Fibroblast of the aortic adventitia (primary cell): ENCODE measurements at regions not wholly inside any gene's neighbourhood (a gene's known extent, or its start where the extent isn't known, plus 50 kb on each side); places are given as distances from the start of the nearest gene placed in this dataset.
"Not testable (repeated sequence)": the region's sequence is repeated elsewhere in the genome, so short reads cannot be mapped to it uniquely, and the experiment has no call there.

Source experiments
- DNase-seq: peaks from one replicate; pipeline ENCODE4 v3.0.0-alpha.2; 2010; ENCODE audit warnings: low read depth
- H3K4me3 ChIP-seq: 2 replicates; pipeline ENCODE4 v1.5.1; 2011; ENCODE audit warnings: low read depth, mild to moderate bottlenecking, control low read depth, low read length, moderate library complexity
- TF ChIP-seq, protein P1 (sequence below): IDR thresholded peaks from 2 replicates; pipeline ENCODE4 v1.5.1; 2011; ENCODE audit warnings: mild to moderate bottlenecking, low read length, control low read depth, inconsistent platforms; ENCODE audit not compliant: insufficient read depth

DNA sequence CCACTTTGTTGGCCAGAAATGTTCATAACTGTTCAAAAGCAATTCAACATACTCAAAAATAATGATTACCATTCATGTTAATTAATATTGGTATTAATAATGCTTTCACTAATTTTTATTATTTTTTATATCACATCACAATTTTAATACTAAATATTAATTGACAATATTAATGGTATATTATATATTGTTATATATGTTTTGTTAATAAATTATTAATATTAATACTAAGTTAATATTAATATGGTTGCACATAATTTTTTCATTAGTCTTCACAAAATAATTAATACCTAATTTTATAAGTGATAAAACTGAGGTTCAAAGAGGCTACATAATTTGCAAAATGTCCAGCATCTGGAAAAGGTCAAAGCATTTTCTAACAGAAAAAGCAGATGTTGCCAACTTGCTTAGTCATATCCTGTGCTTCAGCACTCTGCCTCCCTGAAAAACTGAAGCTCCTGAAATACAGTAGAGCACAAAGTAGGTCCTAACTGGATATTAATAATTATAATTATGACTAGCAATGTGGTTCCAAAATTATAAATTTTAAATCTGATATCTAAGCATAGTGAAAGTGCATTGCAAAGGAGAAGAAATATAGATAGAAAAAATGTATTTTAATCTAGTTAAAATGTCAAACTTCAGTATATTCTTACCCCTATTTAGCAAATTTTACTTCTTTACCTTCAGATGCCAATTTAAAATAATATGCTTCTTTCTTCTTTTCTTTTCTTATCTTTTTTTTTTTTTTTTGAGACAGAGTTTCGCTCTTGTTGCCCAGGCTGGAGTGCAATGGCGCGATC lies 123.2 kb upstream of the TNFSF4 start:
- no peak overlapping the region for H3K4me3 ChIP-seq
- DNase-seq = peak; percentile 82
- TF ChIP-seq, protein P1, sequence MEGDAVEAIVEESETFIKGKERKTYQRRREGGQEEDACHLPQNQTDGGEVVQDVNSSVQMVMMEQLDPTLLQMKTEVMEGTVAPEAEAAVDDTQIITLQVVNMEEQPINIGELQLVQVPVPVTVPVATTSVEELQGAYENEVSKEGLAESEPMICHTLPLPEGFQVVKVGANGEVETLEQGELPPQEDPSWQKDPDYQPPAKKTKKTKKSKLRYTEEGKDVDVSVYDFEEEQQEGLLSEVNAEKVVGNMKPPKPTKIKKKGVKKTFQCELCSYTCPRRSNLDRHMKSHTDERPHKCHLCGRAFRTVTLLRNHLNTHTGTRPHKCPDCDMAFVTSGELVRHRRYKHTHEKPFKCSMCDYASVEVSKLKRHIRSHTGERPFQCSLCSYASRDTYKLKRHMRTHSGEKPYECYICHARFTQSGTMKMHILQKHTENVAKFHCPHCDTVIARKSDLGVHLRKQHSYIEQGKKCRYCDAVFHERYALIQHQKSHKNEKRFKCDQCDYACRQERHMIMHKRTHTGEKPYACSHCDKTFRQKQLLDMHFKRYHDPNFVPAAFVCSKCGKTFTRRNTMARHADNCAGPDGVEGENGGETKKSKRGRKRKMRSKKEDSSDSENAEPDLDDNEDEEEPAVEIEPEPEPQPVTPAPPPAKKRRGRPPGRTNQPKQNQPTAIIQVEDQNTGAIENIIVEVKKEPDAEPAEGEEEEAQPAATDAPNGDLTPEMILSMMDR = no peak

- peak; percentile 40 for DNase-seq
- H3K4me3 ChIP-seq = not testable (repeated sequence)
These were observed 123.9 kb upstream of the TNFSF4 start for GRCh38 chr1:173330952-173331548.

GRCh38 chr1:173332026-173332425 lies 124.9 kb upstream of the TNFSF4 start:
- TF ChIP-seq, protein P1 = no peak
- no peak overlapping the region for H3K4me3 ChIP-seq
- DNase-seq = peak; percentile 81

- DNase-seq = no peak
- no peak overlapping the region for H3K4me3 ChIP-seq
- TF ChIP-seq, protein P1 = no peak
These were observed 126.5 kb upstream of the TNFSF4 start for GRCh38 chr1:173333581-173333980.

DNA sequence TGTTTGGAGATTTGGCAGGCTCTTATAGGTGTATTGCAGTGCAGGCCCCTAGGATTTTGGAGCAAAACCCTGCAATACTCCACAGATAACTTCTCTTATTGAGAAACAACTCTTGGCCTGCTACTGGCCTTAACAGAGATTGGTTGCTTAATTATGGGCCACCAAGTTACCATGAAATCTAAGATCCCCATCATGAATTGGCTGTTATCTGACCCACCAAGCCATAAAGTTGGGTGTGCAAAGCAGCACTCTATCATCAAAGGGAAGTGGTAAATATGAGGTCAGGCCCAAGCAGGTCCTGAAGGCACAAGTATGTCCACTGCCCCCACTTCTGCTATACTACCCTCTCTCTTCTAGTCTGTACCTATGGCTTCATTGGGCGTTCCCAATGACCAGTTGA lies 130.0 kb upstream of the TNFSF4 start:
- TF ChIP-seq, protein P1 = no peak
- DNase-seq = no peak
- no peak overlapping the region for H3K4me3 ChIP-seq

DNA sequence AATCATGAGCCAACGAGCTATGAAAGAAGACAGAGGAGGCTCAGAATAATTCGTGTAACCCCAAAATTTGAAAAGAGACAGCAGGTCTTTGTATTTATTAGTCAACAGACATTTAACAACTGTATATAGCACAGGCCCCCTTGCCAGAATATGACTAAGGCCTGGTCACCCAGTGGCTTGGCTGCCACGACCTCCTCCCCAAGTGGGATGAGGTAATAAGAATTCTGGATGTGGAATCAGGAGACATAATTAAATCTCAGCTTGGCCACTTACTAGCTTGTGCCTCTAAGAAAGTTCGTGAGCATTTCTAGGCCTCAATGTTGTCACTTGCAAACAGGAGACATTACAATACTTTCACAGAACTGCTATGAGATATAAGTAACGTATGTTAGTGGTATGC lies 134.2 kb upstream of the TNFSF4 start:
- DNase-seq = peak; percentile 78
- H3K4me3 ChIP-seq = no peak overlapping the region
- TF ChIP-seq, protein P1 = no peak

DNA sequence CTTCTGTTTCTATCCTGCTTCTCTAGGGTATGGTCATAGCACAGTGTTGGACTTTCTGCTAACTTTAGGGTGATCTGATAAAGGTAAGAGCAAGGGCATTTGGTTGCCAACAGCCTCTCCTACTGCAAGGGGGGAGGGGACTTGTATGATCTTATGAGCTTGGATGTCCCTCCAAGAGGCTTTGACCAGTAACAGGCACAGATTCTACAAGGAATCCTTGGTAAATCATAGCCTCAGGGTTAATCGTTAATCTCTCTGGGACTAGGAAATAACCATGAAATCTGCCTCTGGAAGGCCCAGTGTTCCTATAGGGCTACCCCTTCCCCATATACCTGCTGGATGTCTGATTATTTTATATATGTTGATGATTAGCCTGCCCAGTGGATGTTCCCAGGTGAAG lies 134.8 kb upstream of the TNFSF4 start:
- no peak for DNase-seq
- H3K4me3 ChIP-seq = no peak overlapping the region
- TF ChIP-seq, protein P1 = no peak
